Midbrain (tissue), 1 donor: ENCODE measurements at regions not wholly inside any gene's neighbourhood (a gene's known extent, or its start where the extent isn't known, plus 50 kb on each side); places are given as distances from the start of the nearest gene placed in this dataset.

Source experiments
- DNase-seq: peaks from one replicate; lab custom pipeline; 2025; lab: John Stamatoyannopoulos, UW

GRCh38 chr9:88792502-88792901 lies 198.8 kb upstream of the S1PR3 start:
- no peak for DNase-seq

GRCh38 chr9:88794100-88794499 lies 197.2 kb upstream of the S1PR3 start:
- DNase-seq = no peak

- no peak for DNase-seq
These were observed 194.3 kb upstream of the S1PR3 start for GRCh38 chr9:88796947-88797346.

DNA sequence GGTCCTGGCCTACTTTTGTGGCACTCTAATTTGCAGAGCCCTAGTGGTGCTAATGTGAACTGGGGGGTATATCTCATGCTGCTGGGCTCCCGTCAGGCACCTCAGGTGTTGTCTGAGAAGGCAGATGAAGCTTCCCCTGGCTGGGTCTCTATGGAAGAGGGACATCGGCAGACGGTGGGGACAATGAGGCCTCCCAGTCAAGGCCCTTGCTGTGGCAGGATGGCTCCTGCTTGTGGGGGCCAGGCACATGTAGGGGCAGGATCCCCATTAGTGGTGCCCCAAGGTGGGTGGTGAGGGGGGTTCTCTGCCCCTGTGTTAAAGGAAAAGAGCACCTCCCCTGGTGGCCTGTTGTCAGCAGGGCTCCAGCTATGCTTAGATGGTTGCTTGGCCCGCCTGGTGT lies 192.8 kb upstream of the S1PR3 start:
- DNase-seq = no peak

GRCh38 chr9:88799541-88800328 lies 191.5 kb upstream of the S1PR3 start:
- DNase-seq = no peak

- DNase-seq = no peak
These were observed 191.0 kb upstream of the S1PR3 start for GRCh38 chr9:88800329-88800682.

- DNase-seq = no peak
These were observed 190.0 kb upstream of the S1PR3 start for GRCh38 chr9:88801214-88801796.

GRCh38 chr9:88802533-88802932 lies 188.7 kb upstream of the S1PR3 start:
- no peak for DNase-seq

GRCh38 chr9:88803546-88804253 lies 187.6 kb upstream of the S1PR3 start:
- no peak for DNase-seq

GRCh38 chr9:88804254-88804596 lies 187.0 kb upstream of the S1PR3 start:
- no peak for DNase-seq

GRCh38 chr9:88805217-88805943 lies 185.9 kb upstream of the S1PR3 start:
- no peak for DNase-seq

DNA sequence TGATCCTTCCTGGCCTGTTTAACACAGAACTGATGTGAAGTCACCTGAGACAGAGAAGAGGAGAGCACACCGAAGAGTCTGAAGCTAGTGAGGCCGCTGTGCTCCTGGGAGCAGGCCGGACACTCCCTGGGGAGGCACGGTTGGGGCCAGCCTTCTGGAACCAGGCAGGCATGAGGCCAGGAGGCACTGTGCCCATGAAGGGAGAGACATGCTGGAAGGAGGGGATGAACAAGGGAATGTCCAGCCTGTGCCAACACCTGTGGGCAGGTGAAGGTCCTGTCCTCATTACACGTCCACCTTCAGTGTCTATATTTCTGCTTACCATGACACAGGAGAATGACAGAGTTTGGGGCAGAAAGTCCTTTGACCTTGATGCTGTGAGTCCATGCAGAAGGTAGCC lies 183.8 kb upstream of the S1PR3 start:
- no peak for DNase-seq

GRCh38 chr9:88808019-88808656 lies 183.1 kb upstream of the S1PR3 start:
- DNase-seq = no peak

DNA sequence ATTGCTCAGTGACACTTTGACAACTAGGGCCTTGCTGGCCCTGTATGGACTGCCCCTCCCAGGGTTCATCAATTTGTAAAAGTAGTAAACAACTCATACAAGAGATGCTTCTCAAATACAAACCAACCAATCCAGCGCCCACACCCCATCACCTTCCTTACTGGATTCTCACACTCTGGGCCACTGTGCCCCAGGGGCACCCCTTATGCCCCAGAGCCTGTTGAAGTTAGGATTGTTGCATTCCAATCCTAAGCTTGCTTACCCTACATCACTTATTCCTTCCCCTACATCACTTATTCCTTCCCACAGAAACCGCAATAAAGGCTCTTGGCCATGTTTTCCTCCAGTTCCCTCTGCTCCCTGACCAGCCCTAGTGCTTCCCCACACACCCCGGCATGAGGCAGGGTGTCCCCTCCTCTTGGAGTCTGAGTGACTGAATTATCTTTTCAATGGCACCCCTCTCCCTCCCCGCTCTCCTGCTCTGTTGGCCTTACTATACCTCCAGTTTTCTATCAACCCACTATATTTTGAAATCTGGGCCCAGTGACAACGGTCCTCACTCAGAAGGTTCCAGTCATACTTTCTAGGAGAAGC lies 182.4 kb upstream of the S1PR3 start:
- no peak for DNase-seq

GRCh38 chr9:88809355-88810161 lies 181.7 kb upstream of the S1PR3 start:
- DNase-seq = no peak

GRCh38 chr9:88810826-88811225 lies 180.4 kb upstream of the S1PR3 start:
- no peak for DNase-seq

- no peak for DNase-seq
These were observed 179.8 kb upstream of the S1PR3 start for GRCh38 chr9:88811511-88811910.

DNA sequence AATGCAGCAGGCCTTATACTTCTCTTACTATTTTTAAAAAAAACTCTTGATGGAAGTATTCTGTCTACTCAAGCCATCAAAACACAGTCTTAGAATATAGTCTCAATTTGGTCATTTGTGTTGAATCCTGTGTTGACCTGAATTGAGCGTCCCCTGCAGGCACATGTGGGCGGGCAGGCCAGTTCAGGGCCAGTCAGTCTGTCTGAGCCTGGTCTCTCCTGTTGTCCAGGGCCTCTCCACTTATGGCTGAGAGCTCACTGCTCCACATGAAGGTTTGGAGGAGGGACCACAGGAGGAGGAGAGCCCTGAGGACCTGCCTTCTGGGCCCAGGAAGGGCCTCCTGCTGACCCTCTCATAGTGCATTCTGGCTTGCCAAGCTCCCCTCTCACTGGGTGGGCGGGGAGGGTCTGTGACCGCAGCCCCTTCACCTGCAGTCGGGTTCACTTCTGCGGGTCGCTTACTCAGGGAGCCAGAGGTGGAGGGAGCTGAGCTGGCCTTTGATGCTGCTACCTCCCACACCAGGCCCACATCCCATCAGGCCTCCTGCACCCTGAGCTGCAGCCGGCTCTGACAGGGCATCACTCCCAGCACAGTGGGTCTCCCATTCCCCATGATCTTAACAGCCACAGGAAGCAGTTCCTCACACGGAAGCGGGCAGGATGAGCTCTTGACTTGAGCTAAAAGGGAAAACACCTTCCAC lies 178.2 kb upstream of the S1PR3 start:
- no peak for DNase-seq

DNA sequence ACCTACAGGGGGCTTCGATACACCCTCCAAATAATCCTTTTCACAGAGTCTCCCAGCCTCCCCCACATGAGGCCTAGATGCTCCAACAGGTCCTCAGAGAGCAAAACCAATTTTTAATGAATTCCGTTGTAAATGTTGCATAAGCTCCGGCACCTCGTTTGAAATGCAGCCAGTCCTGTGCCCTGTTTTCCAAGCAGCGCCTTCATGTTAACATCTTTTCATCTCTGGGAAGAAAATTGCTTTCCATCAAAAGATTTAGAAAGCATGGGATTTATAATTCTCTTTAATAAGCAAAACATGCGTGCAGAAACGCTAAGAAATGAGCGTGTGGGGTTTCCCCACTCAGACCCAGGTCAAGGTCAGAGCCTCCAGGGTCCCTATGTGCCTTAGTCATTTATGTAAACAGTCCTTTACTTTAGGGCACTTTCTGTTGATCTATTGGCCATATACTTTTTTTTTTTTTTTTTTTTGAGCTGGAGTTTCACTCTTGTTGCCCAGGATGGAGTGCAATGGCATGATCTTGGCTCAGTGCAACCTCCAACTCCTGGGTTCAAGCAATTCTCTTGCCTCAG lies 177.5 kb upstream of the S1PR3 start:
- DNase-seq = no peak

DNA sequence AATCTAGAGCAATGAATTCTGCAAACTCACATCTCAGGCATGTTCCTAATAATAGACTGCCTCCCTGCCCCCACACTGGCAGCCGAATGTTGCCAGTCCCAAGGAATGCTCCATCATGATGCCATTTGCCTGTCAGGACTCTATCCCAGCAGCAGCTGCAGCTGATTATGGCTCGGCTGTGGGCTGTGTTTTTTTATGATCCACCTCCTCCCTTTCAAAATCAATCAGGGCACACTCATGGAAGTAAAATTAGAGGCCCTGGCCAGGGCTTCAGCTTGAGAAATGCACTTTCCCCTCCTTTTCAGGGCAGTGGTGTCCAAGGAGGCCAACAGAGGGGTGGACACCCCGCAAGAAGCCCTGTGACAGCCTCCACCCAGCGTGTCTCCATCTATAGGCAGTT lies 176.7 kb upstream of the S1PR3 start:
- no peak for DNase-seq
